ENCODE measurements at regions not wholly inside any gene's neighbourhood (a gene's known extent, or its start where the extent isn't known, plus 50 kb on each side); places are given as distances from the start of the nearest gene placed in this dataset.

- DNase-seq (ENCODE audit: extremely low spot score) = no peak
- TF ChIP-seq, protein P1, sequence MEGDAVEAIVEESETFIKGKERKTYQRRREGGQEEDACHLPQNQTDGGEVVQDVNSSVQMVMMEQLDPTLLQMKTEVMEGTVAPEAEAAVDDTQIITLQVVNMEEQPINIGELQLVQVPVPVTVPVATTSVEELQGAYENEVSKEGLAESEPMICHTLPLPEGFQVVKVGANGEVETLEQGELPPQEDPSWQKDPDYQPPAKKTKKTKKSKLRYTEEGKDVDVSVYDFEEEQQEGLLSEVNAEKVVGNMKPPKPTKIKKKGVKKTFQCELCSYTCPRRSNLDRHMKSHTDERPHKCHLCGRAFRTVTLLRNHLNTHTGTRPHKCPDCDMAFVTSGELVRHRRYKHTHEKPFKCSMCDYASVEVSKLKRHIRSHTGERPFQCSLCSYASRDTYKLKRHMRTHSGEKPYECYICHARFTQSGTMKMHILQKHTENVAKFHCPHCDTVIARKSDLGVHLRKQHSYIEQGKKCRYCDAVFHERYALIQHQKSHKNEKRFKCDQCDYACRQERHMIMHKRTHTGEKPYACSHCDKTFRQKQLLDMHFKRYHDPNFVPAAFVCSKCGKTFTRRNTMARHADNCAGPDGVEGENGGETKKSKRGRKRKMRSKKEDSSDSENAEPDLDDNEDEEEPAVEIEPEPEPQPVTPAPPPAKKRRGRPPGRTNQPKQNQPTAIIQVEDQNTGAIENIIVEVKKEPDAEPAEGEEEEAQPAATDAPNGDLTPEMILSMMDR (IDR thresholded peaks at IDR 0.05; ENCODE audit: control extremely low read depth, extremely low read depth, low read depth, missing control alignments) = no peak
- ChIA-PET POLR2A (no interaction called here), CTCF (no interaction called here)
Observed at GRCh38 chr3:74443102-74443501, 171.4 kb downstream of the CNTN3 start.

- no peak for DNase-seq (ENCODE audit: extremely low spot score)
- CTCF ChIA-PET = no interaction called here
- POLR2A ChIA-PET = no interaction called here
- TF ChIP-seq, protein P1 (IDR thresholded peaks at IDR 0.05; ENCODE audit: control extremely low read depth, extremely low read depth, low read depth, missing control alignments) = no peak
Observed at GRCh38 chr3:74442683-74443082, 171.8 kb downstream of the CNTN3 start.

DNA sequence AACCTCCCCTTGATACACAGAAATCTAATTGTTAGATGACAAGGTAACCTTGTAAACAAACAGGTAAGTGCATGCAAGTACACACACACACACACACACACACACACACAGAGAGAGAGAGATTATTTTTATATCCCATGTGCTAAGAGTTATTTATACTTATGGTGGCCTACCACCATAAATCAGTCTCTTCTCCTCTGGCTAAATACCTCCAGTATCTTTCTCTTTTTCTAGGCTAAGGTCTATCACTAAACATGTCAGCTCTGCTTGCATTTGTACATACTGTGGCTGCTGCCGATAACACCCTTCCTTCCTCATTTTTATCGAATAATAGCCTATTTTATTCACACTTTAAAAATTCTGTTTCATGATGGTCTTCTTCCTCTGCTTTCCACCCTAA is 172.4 kb downstream of the CNTN3 start:
- TF ChIP-seq, protein P1 (IDR thresholded peaks at IDR 0.05; ENCODE audit: control extremely low read depth, extremely low read depth, low read depth, missing control alignments) = no peak

GRCh38 chr3:74436184-74436583 is 178.3 kb downstream of the CNTN3 start:
- ChIA-PET CTCF (no interaction called here), POLR2A (no interaction called here)
- TF ChIP-seq, protein P1 (IDR thresholded peaks at IDR 0.05; ENCODE audit: control extremely low read depth, extremely low read depth, low read depth, missing control alignments) = no peak
- DNase-seq (ENCODE audit: extremely low spot score) = no peak

More for the DNA sequence above, 172.4 kb downstream of the CNTN3 start:
- POLR2A ChIA-PET = no interaction called here
- DNase-seq (ENCODE audit: extremely low spot score) = no peak
- CTCF ChIA-PET = no interaction called here

DNA sequence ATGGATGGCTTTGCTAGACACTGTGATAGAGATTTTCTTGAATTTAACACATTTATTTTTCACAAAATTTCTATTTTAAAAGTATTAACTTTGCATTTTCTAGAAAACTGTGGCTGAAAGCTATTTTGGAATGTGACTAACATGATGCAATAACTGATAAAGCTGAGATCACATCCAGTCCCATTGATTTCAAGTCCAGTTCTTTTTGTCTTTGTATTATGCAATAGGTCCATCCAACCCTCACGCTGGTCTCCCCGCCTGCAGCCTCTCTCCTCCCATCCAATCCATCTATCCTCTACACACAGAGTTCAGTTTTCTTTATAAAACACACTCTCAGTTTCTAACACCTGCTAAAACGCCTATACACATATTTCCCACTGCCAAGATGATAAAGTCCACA is 178.8 kb downstream of the CNTN3 start:
- POLR2A ChIA-PET = no interaction called here
- CTCF ChIA-PET = no interaction called here
- TF ChIP-seq, protein P1 (IDR thresholded peaks at IDR 0.05; ENCODE audit: control extremely low read depth, extremely low read depth, low read depth, missing control alignments) = no peak
- DNase-seq (ENCODE audit: extremely low spot score) = no peak

DNA sequence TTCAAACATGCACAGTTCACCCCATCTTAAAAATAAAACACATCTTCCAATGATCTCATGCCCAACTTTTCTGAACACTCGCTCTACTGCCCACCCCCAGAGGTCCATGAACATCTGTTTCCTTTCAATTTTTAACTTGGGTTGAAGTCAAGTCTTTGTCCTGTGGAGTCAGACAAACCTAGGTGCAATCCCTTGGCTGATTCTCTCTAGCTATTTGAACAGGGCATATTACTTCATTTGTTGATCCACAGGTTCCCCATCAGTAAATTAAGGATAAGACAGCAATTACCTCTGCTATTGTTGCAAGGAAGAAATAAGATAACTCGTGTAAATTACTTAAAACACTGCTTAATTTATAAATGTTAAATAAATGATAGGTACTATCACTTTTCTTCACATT is 180.1 kb downstream of the CNTN3 start:
- DNase-seq (ENCODE audit: extremely low spot score) = no peak
- ChIA-PET CTCF (no interaction called here), POLR2A (no interaction called here)
- TF ChIP-seq, protein P1 (IDR thresholded peaks at IDR 0.05; ENCODE audit: control extremely low read depth, extremely low read depth, low read depth, missing control alignments) = no peak

DNA sequence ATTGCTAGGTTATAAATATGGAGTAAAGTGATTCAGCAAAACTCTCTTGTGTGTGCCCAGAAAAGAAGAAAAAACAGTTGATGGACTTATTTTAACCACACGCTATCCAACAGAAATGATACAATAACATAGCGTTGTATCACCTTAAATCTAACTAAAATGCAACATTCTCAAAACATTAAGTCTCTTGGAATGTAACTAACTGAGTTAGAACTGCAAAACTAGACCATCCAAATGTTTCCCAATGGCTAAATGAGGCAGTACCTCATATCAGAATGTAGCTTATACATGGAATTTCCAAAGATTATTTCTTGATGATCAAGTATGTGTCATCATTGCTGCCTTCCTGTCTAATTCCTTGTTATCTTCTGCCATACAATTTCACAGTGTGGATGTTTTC is 187.9 kb downstream of the CNTN3 start:
- TF ChIP-seq, protein P1 (IDR thresholded peaks at IDR 0.05; ENCODE audit: control extremely low read depth, extremely low read depth, low read depth, missing control alignments) = no peak
- no peak for DNase-seq (ENCODE audit: extremely low spot score)
- ChIA-PET POLR2A (no interaction called here), CTCF (no interaction called here)

Measured in GM10248 (cell line).